ENCODE measurements at regions not wholly inside any gene's neighbourhood (a gene's known extent, or its start where the extent isn't known, plus 50 kb on each side); places are given as distances from the start of the nearest gene placed in this dataset.

GRCh38 chr2:6072276-6072675, 380.1 kb downstream of the SOX11 start:
- TF ChIP-seq CTCF (IDR thresholded peaks at IDR 0.05; ENCODE audit: insufficient read depth, low read depth, low read length): no peak
- no peak for TF ChIP-seq EZH2 (IDR thresholded peaks at IDR 0.05; ENCODE audit: insufficient read depth, low read length)
